SK-N-SH (cell line): ENCODE measurements at regions not wholly inside any gene's neighbourhood (a gene's known extent, or its start where the extent isn't known, plus 50 kb on each side); places are given as distances from the start of the nearest gene placed in this dataset.

Source experiments
- CTCF ChIA-PET: fragments of 300-600, 350-600 bp; formaldehyde crosslinking; extraction: SDS; loops from one replicate; lab custom pipeline; 2021; lab: Yijun Ruan, JAX
- POLR2A ChIA-PET: fragments of 350-600 bp; sonication (Branson Sonifier 250); formaldehyde crosslinking; extraction: SDS; loops from one replicate; lab custom pipeline; 2020; ENCODE audit warnings: antibody characterized with exemption, inconsistent platforms; lab: Yijun Ruan, JAX
- DNase-seq: peaks from one replicate; pipeline ENCODE4 v3.0.0; 2012
- H2AFZ ChIP-seq: fragments of 200-600 bp; sonication (generic); 2 replicates; pipeline ENCODE4 v1.8.1; 2016; ENCODE audit warnings: antibody characterized with exemption, mild to moderate bottlenecking, low read depth
- H3F3A ChIP-seq: fragments of 200-600 bp; sonication (generic); replicated peaks from 2 replicates; pipeline ENCODE3; 2016; ENCODE audit warnings: antibody characterized with exemption, mild to moderate bottlenecking; ENCODE audit not compliant: insufficient read depth
- H3K27ac ChIP-seq, 2 experiments: fragments of 200-500 bp in 1 of 2; fragments of 200-600 bp in 1 of 2; sonication (Bioruptor generic) in 1 of 2; sonication (generic), shearing (Covaris generic) in 1 of 2; 2 replicates each; pipeline versions ENCODE4 v1.5.1 to v1.6.1; 2014 to 2016; ENCODE audit warnings: low read depth in 2 of 2, inconsistent platforms in 1 of 2, low read length in 1 of 2, mild to moderate bottlenecking in 1 of 2, mixed read lengths in 1 of 2
- H3K27me3 ChIP-seq: fragments of 200-600 bp; sonication (generic), shearing (Covaris generic); 2 replicates; pipeline ENCODE4 v1.6.1; 2016; ENCODE audit warnings: mixed run types; ENCODE audit not compliant: insufficient read depth
- H3K36me3 ChIP-seq, 2 experiments: fragments of 200-500 bp in 1 of 2; fragments of 200-600 bp in 1 of 2; sonication (Bioruptor generic) in 1 of 2; sonication (generic) in 1 of 2; replicated peaks in 1 of 2; 2 replicates each; pipeline versions ENCODE3 to v1.5.1; 2014 to 2016; ENCODE audit warnings: low read length in 1 of 2, mild to moderate bottlenecking in 1 of 2; ENCODE audit not compliant: insufficient read depth in 2 of 2, control insufficient read depth in 1 of 2
- H3K4me1 ChIP-seq, 2 experiments: fragments of 200-500 bp in 1 of 2; fragments of 200-600 bp in 1 of 2; sonication (Bioruptor generic) in 1 of 2; sonication (generic), shearing (Covaris generic) in 1 of 2; 2 replicates each; pipeline versions ENCODE4 v1.5.1 to v1.6.1; 2014 to 2016; ENCODE audit warnings: low read depth in 1 of 2, low read length in 1 of 2, mixed run types in 1 of 2; ENCODE audit not compliant: insufficient read depth in 2 of 2, control insufficient read depth in 1 of 2
- H3K4me2 ChIP-seq: fragments of 200-600 bp; sonication (generic), shearing (Covaris generic); 2 replicates; pipeline ENCODE4 v1.6.1; 2017; ENCODE audit warnings: mixed run types
- H3K4me3 ChIP-seq, 2 experiments: fragments of 200-500 bp in 1 of 2; fragments of 200-600 bp in 1 of 2; sonication (Bioruptor generic) in 1 of 2; sonication (generic), shearing (Covaris generic) in 1 of 2; 2 replicates each; pipeline versions ENCODE4 v1.5.1 to v1.8.1; 2014 to 2016; ENCODE audit warnings: low read depth in 2 of 2, inconsistent platforms in 1 of 2, low read length in 1 of 2, mild to moderate bottlenecking in 1 of 2, mixed read lengths in 1 of 2, moderate library complexity in 1 of 2
- H3K79me2 ChIP-seq: fragments of 200-600 bp; sonication (generic); 2 replicates; pipeline ENCODE4 v1.8.1; 2017; ENCODE audit warnings: mild to moderate bottlenecking; ENCODE audit not compliant: insufficient read depth
- H3K9ac ChIP-seq: fragments of 200-600 bp; sonication (generic); 2 replicates; pipeline ENCODE4 v1.6.1; 2017; ENCODE audit warnings: mixed run types
- H3K9me2 ChIP-seq: fragments of 200-600 bp; sonication (generic); 2 replicates; pipeline ENCODE4 v1.6.1; 2017; ENCODE audit warnings: mixed run types
- H3K9me3 ChIP-seq: fragments of 200-600 bp; sonication (generic); 2 replicates; pipeline ENCODE4 v1.6.1; 2017; ENCODE audit warnings: mixed run types, mild to moderate bottlenecking, moderate library complexity
- H4K20me1 ChIP-seq: fragments of 200-600 bp; sonication (generic); 2 replicates; pipeline ENCODE4 v1.6.1; 2017; ENCODE audit warnings: mild to moderate bottlenecking, mixed run types; ENCODE audit not compliant: insufficient read depth
- CHD2 ChIP-seq: fragments of 150-350 bp; IDR thresholded peaks from 2 replicates; pipeline ENCODE4 v1.6.1; 2018; ENCODE audit warnings: low read length; ENCODE audit not compliant: partially characterized antibody
- FOXJ3 ChIP-seq: sonication (generic); formaldehyde crosslinking; IDR thresholded peaks from 2 replicates; pipeline ENCODE4 v1.5.1; 2020; ENCODE audit warnings: mild to moderate bottlenecking, missing genetic modification reagents
- FOXM1 ChIP-seq: IDR thresholded peaks from 2 replicates; pipeline ENCODE4 v1.4.0; 2012; ENCODE audit warnings: low read depth, mild to moderate bottlenecking
- NRF1 ChIP-seq: IDR thresholded peaks from 2 replicates; pipeline ENCODE4 v1.6.1; 2012; ENCODE audit warnings: low read depth, mild to moderate bottlenecking, low read length
- POLR2AphosphoS5 ChIP-seq: IDR thresholded peaks from 2 replicates; pipeline ENCODE4 v1.6.1; 2012; ENCODE audit warnings: low read depth, low read length
- RCOR1 ChIP-seq: fragments of 150-350 bp; IDR thresholded peaks from 2 replicates; pipeline ENCODE4 v1.6.1; 2017; ENCODE audit warnings: antibody characterized with exemption, low read length
- RFX5 ChIP-seq: IDR thresholded peaks from 2 replicates; pipeline ENCODE4 v1.6.1; 2012; ENCODE audit warnings: mild to moderate bottlenecking, improper control_type of control experiment, low read length
- RXRA ChIP-seq: IDR thresholded peaks from 2 replicates; pipeline ENCODE4 v1.4.0; 2012; ENCODE audit warnings: low read depth, mild to moderate bottlenecking, borderline replicate concordance
- TCF12 ChIP-seq: IDR thresholded peaks from 2 replicates; pipeline ENCODE4 v1.4.0; 2012
- WGBS: methylation state at CpG from one replicate; pipeline ENCODE4 v1.1.6; 2017; ENCODE audit warnings: low lambda C conversion rate; 5-methylcytosine and 5-hydroxymethylcytosine counted together
- TF ChIP-seq, protein P1 (sequence below): fragments of 150-350 bp; IDR thresholded peaks from 2 replicates; pipeline ENCODE4 v1.6.1; 2016; ENCODE audit warnings: mild to moderate bottlenecking, low read depth, low read length
- TF ChIP-seq, protein P2 (sequence below): fragments of 150-350 bp; IDR thresholded peaks from 2 replicates; pipeline ENCODE4 v1.6.1; 2017; ENCODE audit warnings: antibody characterized with exemption, low read length, low read depth, borderline replicate concordance
- TF ChIP-seq, protein P3 (sequence below): fragments of 200-600 bp; sonication (generic); IDR thresholded peaks from 2 replicates; pipeline ENCODE4 v1.6.1; 2017; ENCODE audit warnings: antibody characterized with exemption, mild to moderate bottlenecking, moderate library complexity

DNA sequence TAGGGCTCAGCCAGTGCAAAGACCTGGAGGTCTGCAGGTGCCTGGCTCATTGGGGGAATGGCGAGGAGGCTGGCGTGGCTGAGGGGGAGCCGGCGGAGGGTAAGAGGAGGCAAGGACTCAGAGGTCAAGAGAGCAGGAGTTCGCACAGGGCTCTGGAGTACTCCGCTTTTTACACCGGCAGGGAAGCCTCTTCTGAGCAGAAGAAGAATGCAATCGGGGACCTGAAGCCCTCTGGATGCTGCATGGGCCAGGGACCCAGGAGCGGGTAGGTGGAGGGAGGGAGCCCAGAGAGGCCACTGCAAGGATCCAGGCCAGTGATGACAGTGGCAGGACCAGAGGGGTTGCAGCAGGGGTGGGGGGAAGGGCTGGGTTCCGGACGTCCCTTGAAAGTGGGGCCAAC is 70.4 kb upstream of the TAMM41 start:
- Histone ChIP-seq H3K36me3 (no peaks in the 10 kb centered on the region), H3K27me3 (no peaks in the 10 kb centered on the region; the same call in 1 of the 2 replicates), H2AFZ (no peak overlapping the region), H3F3A (no peaks in the 10 kb centered on the region), H3K9me3 (no peaks in the 10 kb centered on the region), H3K4me1 (no peaks in the 10 kb centered on the region; a peak in 1 of 4 replicates), H3K27ac (no peak overlapping the region), H3K79me2 (no peaks in the 10 kb centered on the region), H3K4me2 (no peak overlapping the region), H4K20me1 (no peaks in the 10 kb centered on the region), H3K9me2 (no peaks in the 10 kb centered on the region), H3K9ac (no peak overlapping the region), H3K4me3 (no peak overlapping the region)
- WGBS, result 72% methylated on average over 9 of the region's 11 CpGs
- ChIA-PET POLR2A (no interaction called here), CTCF (no interaction called here)
- TF ChIP-seq NRF1 (no peak), CHD2 (no peak), TCF12 (no peak), RXRA (no peak), FOXM1 (no peak), RFX5 (no peak), RCOR1 (no peak), POLR2AphosphoS5 (no peak)
- TF ChIP-seq, protein P1, sequence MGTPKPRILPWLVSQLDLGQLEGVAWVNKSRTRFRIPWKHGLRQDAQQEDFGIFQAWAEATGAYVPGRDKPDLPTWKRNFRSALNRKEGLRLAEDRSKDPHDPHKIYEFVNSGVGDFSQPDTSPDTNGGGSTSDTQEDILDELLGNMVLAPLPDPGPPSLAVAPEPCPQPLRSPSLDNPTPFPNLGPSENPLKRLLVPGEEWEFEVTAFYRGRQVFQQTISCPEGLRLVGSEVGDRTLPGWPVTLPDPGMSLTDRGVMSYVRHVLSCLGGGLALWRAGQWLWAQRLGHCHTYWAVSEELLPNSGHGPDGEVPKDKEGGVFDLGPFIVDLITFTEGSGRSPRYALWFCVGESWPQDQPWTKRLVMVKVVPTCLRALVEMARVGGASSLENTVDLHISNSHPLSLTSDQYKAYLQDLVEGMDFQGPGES, result no peak
- TF ChIP-seq, protein P2, sequence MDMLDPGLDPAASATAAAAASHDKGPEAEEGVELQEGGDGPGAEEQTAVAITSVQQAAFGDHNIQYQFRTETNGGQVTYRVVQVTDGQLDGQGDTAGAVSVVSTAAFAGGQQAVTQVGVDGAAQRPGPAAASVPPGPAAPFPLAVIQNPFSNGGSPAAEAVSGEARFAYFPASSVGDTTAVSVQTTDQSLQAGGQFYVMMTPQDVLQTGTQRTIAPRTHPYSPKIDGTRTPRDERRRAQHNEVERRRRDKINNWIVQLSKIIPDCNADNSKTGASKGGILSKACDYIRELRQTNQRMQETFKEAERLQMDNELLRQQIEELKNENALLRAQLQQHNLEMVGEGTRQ, result no peak
- no peak for DNase-seq

DNA sequence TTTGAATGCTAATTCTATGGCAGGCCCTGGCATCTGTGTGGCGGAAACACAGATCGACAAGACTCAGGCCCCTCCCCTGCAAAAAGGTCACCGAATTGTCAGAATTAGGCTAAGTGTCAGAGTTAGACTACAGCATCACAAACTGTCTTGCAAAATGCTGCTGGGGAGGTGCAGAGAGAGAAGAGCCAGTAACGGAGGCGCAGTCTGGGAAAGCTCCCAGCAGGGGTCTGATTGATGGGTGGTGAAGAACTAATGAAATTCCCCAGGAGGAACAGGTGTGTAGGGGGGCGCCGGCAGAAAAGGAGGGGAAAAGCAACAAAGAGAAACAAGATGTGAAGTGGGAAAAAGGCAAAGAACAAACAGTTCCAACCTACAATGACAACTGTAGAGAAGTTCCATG is 72.7 kb upstream of the TAMM41 start:
- no peaks in the 10 kb centered on the region for H3K79me2 ChIP-seq
- TF ChIP-seq FOXJ3, result no peak
- TF ChIP-seq, protein P3, sequence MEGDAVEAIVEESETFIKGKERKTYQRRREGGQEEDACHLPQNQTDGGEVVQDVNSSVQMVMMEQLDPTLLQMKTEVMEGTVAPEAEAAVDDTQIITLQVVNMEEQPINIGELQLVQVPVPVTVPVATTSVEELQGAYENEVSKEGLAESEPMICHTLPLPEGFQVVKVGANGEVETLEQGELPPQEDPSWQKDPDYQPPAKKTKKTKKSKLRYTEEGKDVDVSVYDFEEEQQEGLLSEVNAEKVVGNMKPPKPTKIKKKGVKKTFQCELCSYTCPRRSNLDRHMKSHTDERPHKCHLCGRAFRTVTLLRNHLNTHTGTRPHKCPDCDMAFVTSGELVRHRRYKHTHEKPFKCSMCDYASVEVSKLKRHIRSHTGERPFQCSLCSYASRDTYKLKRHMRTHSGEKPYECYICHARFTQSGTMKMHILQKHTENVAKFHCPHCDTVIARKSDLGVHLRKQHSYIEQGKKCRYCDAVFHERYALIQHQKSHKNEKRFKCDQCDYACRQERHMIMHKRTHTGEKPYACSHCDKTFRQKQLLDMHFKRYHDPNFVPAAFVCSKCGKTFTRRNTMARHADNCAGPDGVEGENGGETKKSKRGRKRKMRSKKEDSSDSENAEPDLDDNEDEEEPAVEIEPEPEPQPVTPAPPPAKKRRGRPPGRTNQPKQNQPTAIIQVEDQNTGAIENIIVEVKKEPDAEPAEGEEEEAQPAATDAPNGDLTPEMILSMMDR, result no peak
- H3K4me3 ChIP-seq, result no peak overlapping the region
- no peak overlapping the region for H2AFZ ChIP-seq
- 35% methylated on average over 7 of the region's 7 CpGs for WGBS
- H3K27ac ChIP-seq, result no peak overlapping the region
- no peaks in the 10 kb centered on the region; the same call in 1 of the 2 replicates for H3K27me3 ChIP-seq
- no peaks in the 10 kb centered on the region for H3K9me2 ChIP-seq
- H3K36me3 ChIP-seq, result no peaks in the 10 kb centered on the region
- H3K9me3 ChIP-seq, result no peaks in the 10 kb centered on the region
- ChIA-PET POLR2A (no interaction called here), CTCF (interaction anchor here (1.2 kb wide), 2 partner anchors 48 to 73 kb away, joined by 3 read pairs; partner anchors contain the start of gene TAMM41)
- no peaks in the 10 kb centered on the region; a peak in 1 of 4 replicates for H3K4me1 ChIP-seq
- no peaks in the 10 kb centered on the region for H3F3A ChIP-seq
- no peak for DNase-seq
- no peak overlapping the region for H3K4me2 ChIP-seq
- H4K20me1 ChIP-seq, result no peaks in the 10 kb centered on the region
- no peak overlapping the region for H3K9ac ChIP-seq
